Breast epithelium (tissue), 4 donors: ENCODE measurements at regions not wholly inside any gene's neighbourhood (a gene's known extent, or its start where the extent isn't known, plus 50 kb on each side); places are given as distances from the start of the nearest gene placed in this dataset.

Experiments
- DNase-seq, 2 donors: peaks; one replicate each; pipeline ENCODE4 v3.0.0-alpha.2; 2019; ENCODE audit warnings: low spot score in 2 of 2
- H3K27ac ChIP-seq, 2 donors: fragments of 200-600 bp; sonication (generic) in 1 of 2; one replicate each; pipeline ENCODE4 v1.5.1; 2016 to 2019; ENCODE audit warnings: mild to moderate bottlenecking in 1 of 2
- H3K27me3 ChIP-seq, 2 donors: fragments of 200-600 bp; sonication (generic) in 1 of 2; one replicate each; pipeline versions ENCODE4 v1.5.1 to v1.6.0; 2017 to 2019; ENCODE audit warnings: control low read depth in 1 of 2, mild to moderate bottlenecking in 1 of 2
- H3K36me3 ChIP-seq: fragments of 200-600 bp; one replicate; pipeline ENCODE4 v1.5.1; 2019
- H3K4me1 ChIP-seq, 2 donors: fragments of 200-600 bp; sonication (generic); one replicate each; pipeline ENCODE4 v1.5.1; 2016 to 2019; ENCODE audit warnings: control low read depth in 1 of 2
- H3K4me3 ChIP-seq, 3 donors: fragments of 200-600 bp; sonication (generic); 1 replicate in 2 of 3; 2 replicates in 1 of 3; pipeline ENCODE4 v1.5.1; 2016 to 2019; ENCODE audit warnings: mild to moderate bottlenecking in 3 of 3, moderate library complexity in 2 of 3
- H3K9me3 ChIP-seq, 2 donors: fragments of 200-600 bp; sonication (generic) in 1 of 2; one replicate each; pipeline ENCODE4 v1.5.1; 2016 to 2019; ENCODE audit warnings: control low read depth in 1 of 2
- CTCF ChIP-seq, 3 donors: fragments of 450-650 bp; IDR thresholded peaks; one replicate each; pipeline ENCODE4 v1.5.1; 2016 to 2017; ENCODE audit warnings: antibody characterized with exemption in 3 of 3, mild to moderate bottlenecking in 3 of 3, moderate library complexity in 3 of 3
- POLR2A ChIP-seq: fragments of 450-650 bp; IDR thresholded peaks from one replicate; pipeline ENCODE4 v1.6.1; 2016; ENCODE audit warnings: antibody characterized with exemption, mild to moderate bottlenecking, moderate library complexity
- POLR2AphosphoS5 ChIP-seq, 3 donors: sonication (generic); formaldehyde crosslinking; IDR thresholded peaks; one replicate each; pipeline ENCODE4 v1.6.1; 2017; ENCODE audit warnings: antibody characterized with exemption in 3 of 3
- intact Hi-C: fragments of 100-400 bp; cut with DNase I; formaldehyde crosslinking; loops from one replicate; pipeline ENCODE4 v1.15.1; 2023; ENCODE audit warnings: low total_unique reads

DNA sequence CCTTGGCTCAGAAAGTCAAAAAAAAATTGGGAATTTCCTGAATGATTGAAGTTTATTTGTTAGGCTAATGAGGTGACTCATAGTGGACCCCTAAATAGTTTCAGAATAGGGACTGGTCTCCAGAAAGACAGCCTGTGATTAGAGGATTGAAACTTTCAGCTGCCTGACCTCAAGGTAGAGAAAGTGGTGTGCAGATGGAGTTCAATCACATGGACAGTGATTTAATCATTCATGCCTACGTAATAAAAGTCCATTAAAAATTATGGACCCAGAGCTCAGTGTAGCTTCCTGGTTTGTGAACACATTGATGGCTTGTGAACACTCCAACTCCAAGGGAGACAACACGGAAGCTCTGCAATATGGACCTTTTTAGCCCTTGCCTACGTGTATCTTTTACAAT lies 533.2 kb upstream of the PCDH9 start:
- Histone ChIP-seq H3K27ac (no peak overlapping the region), H3K36me3 (no peaks in the 10 kb centered on the region), H3K9me3 (no peaks in the 10 kb centered on the region), H3K4me1 (no peaks in the 10 kb centered on the region), H3K27me3 (no peaks in the 10 kb centered on the region), H3K4me3 (no peak overlapping the region)
- intact Hi-C loops = loop anchor here (5.0 kb wide), 1 partner anchor 844 kb away; no protein-coding TSS in a partner anchor
- TF ChIP-seq POLR2A (no peak), CTCF (IDR thresholded peaks at IDR 0.05) (no peak), POLR2AphosphoS5 (IDR thresholded peaks at IDR 0.05) (no peak)
- no peak for DNase-seq

GRCh38 chr13:67758975-67759374 lies 528.8 kb upstream of the PCDH9 start:
- no peak for DNase-seq
- no peaks in the 10 kb centered on the region for H3K36me3 ChIP-seq
- intact Hi-C loops = no loop called here
- no peaks in the 10 kb centered on the region for H3K27me3 ChIP-seq
- H3K9me3 ChIP-seq = no peaks in the 10 kb centered on the region
- no peak overlapping the region for H3K27ac ChIP-seq
- H3K4me1 ChIP-seq = no peaks in the 10 kb centered on the region
- TF ChIP-seq POLR2A (no peak), POLR2AphosphoS5 (IDR thresholded peaks at IDR 0.05) (no peak)
- no peak overlapping the region for H3K4me3 ChIP-seq

- H3K4me1 ChIP-seq = no peaks in the 10 kb centered on the region
- DNase-seq = no peak
- no peak for TF ChIP-seq POLR2AphosphoS5 (IDR thresholded peaks at IDR 0.05)
- TF ChIP-seq POLR2A = no peak
- no peak for TF ChIP-seq CTCF (IDR thresholded peaks at IDR 0.05)
- no peak overlapping the region for H3K27ac ChIP-seq
- H3K27me3 ChIP-seq = no peaks in the 10 kb centered on the region
- no peaks in the 10 kb centered on the region for H3K9me3 ChIP-seq
- no peaks in the 10 kb centered on the region for H3K36me3 ChIP-seq
- H3K4me3 ChIP-seq = no peak overlapping the region
- intact Hi-C loops = no loop called here
Measured at GRCh38 chr13:67754012-67754411, 523.9 kb upstream of the PCDH9 start.

GRCh38 chr13:67752759-67753158 lies 522.6 kb upstream of the PCDH9 start:
- intact Hi-C loops = no loop called here
- H3K27ac ChIP-seq = no peak overlapping the region

DNA sequence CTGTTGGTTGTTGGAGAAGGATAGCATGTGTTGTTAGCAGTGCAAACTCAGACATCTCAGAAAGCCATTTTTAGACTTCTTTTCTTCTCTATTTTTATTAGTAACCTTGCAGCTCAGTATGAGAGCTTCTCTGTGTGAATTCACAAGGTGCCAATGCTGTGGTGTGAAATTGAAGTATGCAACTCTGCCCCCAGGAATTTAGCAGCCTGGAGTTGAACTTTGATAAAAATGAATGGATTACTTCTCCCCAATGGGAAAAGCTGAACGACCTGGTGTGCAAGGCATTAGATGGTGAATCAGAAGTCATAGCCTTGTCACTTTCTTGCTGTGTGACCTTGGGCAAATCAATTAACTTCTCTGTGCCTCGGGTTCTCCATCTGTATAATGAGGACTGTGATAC lies 512.3 kb upstream of the PCDH9 start:
- intact Hi-C loops = no loop called here
- TF ChIP-seq POLR2AphosphoS5 (IDR thresholded peaks at IDR 0.05) (no peak), POLR2A (no peak), CTCF (IDR thresholded peaks at IDR 0.05) (no peak)

More at GRCh38 chr13:67752759-67753158, 522.6 kb upstream of the PCDH9 start:
- Histone ChIP-seq H3K4me1 (no peaks in the 10 kb centered on the region), H3K27me3 (no peaks in the 10 kb centered on the region), H3K9me3 (no peaks in the 10 kb centered on the region), H3K4me3 (no peak overlapping the region), H3K36me3 (no peaks in the 10 kb centered on the region)
- no peak for DNase-seq
- TF ChIP-seq POLR2A (no peak), POLR2AphosphoS5 (IDR thresholded peaks at IDR 0.05) (no peak), CTCF (IDR thresholded peaks at IDR 0.05) (no peak)

More for the DNA sequence above, 512.3 kb upstream of the PCDH9 start:
- H3K4me1 ChIP-seq = no peaks in the 10 kb centered on the region
- H3K36me3 ChIP-seq = no peaks in the 10 kb centered on the region
- no peak for DNase-seq
- no peaks in the 10 kb centered on the region for H3K9me3 ChIP-seq
- no peak overlapping the region for H3K27ac ChIP-seq
- H3K27me3 ChIP-seq = no peaks in the 10 kb centered on the region
- no peak overlapping the region for H3K4me3 ChIP-seq
